ENCODE measurements at regions not wholly inside any gene's neighbourhood (a gene's known extent, or its start where the extent isn't known, plus 50 kb on each side); places are given as distances from the start of the nearest gene placed in this dataset.

DNA sequence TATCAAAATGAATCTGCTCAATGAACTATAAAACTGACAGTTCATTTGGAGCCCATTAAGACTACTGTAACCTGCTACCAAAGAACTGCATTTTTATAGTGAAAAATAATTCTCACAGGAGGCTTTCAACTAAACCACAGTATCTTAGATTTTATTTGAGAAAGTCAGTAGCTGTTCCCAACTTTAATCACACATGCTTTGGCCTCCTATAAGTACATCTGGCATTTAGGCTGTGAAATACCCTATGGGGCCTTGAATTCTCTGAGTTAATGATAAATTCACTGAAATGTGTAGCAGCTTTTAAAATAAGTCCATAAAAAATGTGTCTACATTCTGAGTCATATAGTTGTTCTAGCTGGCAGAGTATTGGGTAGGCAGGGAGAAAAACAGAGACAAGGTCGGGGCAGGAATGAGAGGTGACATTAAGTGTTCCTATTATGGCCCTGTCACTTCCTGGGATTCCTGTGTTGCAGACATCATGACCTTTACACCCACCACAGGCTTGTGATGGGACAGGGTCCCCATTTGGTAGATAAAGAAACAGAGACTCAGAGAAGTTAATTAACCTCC lies 588.8 kb downstream of the REEP3 start:
- TF ChIP-seq, protein P1, sequence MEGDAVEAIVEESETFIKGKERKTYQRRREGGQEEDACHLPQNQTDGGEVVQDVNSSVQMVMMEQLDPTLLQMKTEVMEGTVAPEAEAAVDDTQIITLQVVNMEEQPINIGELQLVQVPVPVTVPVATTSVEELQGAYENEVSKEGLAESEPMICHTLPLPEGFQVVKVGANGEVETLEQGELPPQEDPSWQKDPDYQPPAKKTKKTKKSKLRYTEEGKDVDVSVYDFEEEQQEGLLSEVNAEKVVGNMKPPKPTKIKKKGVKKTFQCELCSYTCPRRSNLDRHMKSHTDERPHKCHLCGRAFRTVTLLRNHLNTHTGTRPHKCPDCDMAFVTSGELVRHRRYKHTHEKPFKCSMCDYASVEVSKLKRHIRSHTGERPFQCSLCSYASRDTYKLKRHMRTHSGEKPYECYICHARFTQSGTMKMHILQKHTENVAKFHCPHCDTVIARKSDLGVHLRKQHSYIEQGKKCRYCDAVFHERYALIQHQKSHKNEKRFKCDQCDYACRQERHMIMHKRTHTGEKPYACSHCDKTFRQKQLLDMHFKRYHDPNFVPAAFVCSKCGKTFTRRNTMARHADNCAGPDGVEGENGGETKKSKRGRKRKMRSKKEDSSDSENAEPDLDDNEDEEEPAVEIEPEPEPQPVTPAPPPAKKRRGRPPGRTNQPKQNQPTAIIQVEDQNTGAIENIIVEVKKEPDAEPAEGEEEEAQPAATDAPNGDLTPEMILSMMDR (IDR thresholded peaks at IDR 0.05; ENCODE audit: low read length), result no peak
- TF ChIP-seq EZH2 (optimal IDR thresholded peaks at IDR 0.05; ENCODE audit: low read depth, low read length), result no peak

Data from MM.1S (cell line).